Sigmoid colon (tissue), 6 donors: ENCODE measurements at regions not wholly inside any gene's neighbourhood (a gene's known extent, or its start where the extent isn't known, plus 50 kb on each side); places are given as distances from the start of the nearest gene placed in this dataset.

Experiments
- DNase-seq: peaks from one replicate; pipeline ENCODE4 v3.0.0-alpha.2; 2019
- H3K27ac ChIP-seq, 4 donors: fragments of 200-600 bp; sonication (generic); one replicate each; pipeline ENCODE4 v1.5.1; 2016 to 2019; ENCODE audit warnings: mild to moderate bottlenecking in 1 of 4
- H3K27me3 ChIP-seq, 3 donors: fragments of 200-600 bp; sonication (generic); one replicate each; pipeline ENCODE4 v1.5.1; 2019; ENCODE audit warnings: mild to moderate bottlenecking in 1 of 3
- H3K36me3 ChIP-seq, 4 donors: fragments of 200-600 bp; sonication (generic); one replicate each; pipeline ENCODE4 v1.5.1; 2016 to 2019
- H3K4me1 ChIP-seq, 4 donors: fragments of 200-600 bp; sonication (generic); one replicate each; pipeline ENCODE4 v1.5.1; 2017 to 2019
- H3K4me3 ChIP-seq, 4 donors: fragments of 200-600 bp; sonication (generic); one replicate each; pipeline ENCODE4 v1.5.1; 2017 to 2019; ENCODE audit warnings: mild to moderate bottlenecking in 2 of 4, moderate library complexity in 1 of 4
- H3K9me3 ChIP-seq, 4 donors: fragments of 200-600 bp in 3 of 4; sonication (generic) in 3 of 4; one replicate each; pipeline versions ENCODE4 v1.5.1 to v1.6.1; 2013 to 2019
- EP300 ChIP-seq, 4 donors: sonication (generic); formaldehyde crosslinking; IDR thresholded peaks; one replicate each; pipeline ENCODE4 v1.6.1; 2017; ENCODE audit warnings: antibody characterized with exemption in 4 of 4
- POLR2A ChIP-seq, 2 donors: fragments of 450-650 bp; IDR thresholded peaks; one replicate each; pipeline ENCODE4 v1.6.1; 2016; ENCODE audit warnings: antibody characterized with exemption in 2 of 2, mild to moderate bottlenecking in 2 of 2, moderate library complexity in 2 of 2
- POLR2AphosphoS5 ChIP-seq, 4 donors: sonication (generic); formaldehyde crosslinking; IDR thresholded peaks; one replicate each; pipeline ENCODE4 v1.6.1; 2017; ENCODE audit warnings: antibody characterized with exemption in 4 of 4
- WGBS, 2 donors: extraction: QIAGEN DNeasy Blood & Tissue Kit; methylation state at CpG; one replicate each; pipeline ENCODE4 v1.1.7; 2013; 5-methylcytosine and 5-hydroxymethylcytosine counted together
- intact Hi-C: fragments of 100-400 bp; cut with DNase I; formaldehyde crosslinking; loops from one replicate; pipeline ENCODE4 v1.15.1; 2023
- TF ChIP-seq, protein P1 (sequence below), 4 experiments: fragments of 450-650 bp in 3 of 4; fragments of 200-600 bp in 1 of 4; IDR thresholded peaks; one replicate each; pipeline ENCODE4 v1.5.1; 2016 to 2019; ENCODE audit warnings: antibody characterized with exemption in 4 of 4, mild to moderate bottlenecking in 3 of 4, moderate library complexity in 2 of 4
- donor health status: healthy with polysubstance abuse.
- donor health status: healthy.

DNA sequence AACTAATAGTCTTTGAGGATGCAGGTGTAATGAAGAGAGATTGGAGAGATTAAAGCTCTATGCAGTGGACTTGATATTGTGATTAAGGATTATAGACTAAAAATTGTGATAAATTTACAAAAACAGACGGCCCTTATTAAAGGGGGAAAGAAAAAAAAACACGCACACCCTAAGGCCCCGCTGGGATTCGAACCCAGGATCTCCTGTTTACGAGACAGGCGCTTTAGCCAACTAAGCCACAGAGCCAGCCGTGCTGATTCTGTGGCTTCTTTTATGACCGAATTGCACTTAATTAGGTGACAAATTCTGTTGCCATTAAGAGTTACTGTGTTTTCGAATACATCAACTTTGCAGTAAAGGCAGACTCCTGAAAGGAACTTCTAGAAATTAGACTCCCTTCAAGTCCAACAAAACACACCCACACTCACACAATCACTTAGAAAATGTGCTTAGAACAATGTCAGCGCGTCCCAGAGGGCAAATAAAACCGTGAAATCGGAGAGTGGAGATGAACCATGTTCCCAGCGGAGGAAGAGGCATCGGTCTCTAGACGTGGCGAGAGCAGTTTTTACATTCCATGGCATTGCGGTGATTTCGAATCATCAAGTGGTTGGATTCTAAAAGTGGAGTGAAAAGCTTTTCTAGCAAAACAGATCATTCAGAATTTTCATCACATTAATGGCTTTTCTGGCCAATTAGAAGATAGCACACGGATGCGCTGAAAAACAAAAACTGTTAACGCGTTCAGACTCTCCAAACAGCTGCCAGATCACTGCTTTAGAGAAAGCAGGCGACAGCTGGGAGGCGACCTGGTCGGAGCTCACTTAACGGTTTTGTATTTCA is 122.6 kb downstream of the GPX5 start:
- Histone ChIP-seq H3K36me3 (no peaks in the 10 kb centered on the region), H3K4me1 (peaks cover 0 to 14% (median 12%) of the 10 kb centered on the region in 4 donors), H3K4me3 (peak overlapping the region; percentile 13 to 43 (median 30)), H3K27ac (peak overlapping the region in 1 of 4 donors; percentile 40), H3K9me3 (no peaks in the 10 kb centered on the region), H3K27me3 (peaks cover 0 to 41% (median 3%) of the 10 kb centered on the region in 3 donors)
- intact Hi-C loops, result no loop called here
- TF ChIP-seq POLR2AphosphoS5 (IDR thresholded peaks at IDR 0.05), result no peak
- TF ChIP-seq POLR2A (IDR thresholded peaks at IDR 0.05), result no peak
- no peak for TF ChIP-seq EP300 (IDR thresholded peaks at IDR 0.05)
- TF ChIP-seq, protein P1, sequence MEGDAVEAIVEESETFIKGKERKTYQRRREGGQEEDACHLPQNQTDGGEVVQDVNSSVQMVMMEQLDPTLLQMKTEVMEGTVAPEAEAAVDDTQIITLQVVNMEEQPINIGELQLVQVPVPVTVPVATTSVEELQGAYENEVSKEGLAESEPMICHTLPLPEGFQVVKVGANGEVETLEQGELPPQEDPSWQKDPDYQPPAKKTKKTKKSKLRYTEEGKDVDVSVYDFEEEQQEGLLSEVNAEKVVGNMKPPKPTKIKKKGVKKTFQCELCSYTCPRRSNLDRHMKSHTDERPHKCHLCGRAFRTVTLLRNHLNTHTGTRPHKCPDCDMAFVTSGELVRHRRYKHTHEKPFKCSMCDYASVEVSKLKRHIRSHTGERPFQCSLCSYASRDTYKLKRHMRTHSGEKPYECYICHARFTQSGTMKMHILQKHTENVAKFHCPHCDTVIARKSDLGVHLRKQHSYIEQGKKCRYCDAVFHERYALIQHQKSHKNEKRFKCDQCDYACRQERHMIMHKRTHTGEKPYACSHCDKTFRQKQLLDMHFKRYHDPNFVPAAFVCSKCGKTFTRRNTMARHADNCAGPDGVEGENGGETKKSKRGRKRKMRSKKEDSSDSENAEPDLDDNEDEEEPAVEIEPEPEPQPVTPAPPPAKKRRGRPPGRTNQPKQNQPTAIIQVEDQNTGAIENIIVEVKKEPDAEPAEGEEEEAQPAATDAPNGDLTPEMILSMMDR (IDR thresholded peaks at IDR 0.05), result no peak
- 1 to 4% methylated on average over 27 of the region's 27 CpGs for WGBS, 2 donors
- DNase-seq, result no peak

DNA sequence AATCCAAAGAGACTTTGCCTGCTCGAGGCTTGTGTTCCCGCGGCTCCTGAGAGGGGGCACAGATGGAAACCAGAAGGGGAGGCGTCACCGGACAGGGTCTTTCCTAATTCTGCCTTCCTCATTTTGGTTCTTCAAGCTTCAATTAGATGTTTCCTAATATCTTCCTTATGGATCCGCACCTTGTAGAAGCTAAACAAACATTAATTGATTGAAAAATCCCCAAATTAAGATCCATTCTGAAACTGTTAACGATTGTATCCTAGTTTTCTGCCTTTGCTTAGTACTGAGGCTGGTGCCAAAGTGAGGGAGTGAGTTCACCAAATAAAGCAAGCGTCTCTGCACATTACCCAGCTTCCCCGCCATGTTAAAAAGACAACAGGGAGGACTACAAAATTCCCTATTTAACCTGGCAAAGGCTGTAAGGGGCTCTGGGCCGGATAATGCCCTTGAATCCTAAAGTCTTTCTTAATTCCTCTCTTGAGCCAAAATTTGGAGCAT is 123.2 kb downstream of the GPX5 start:
- peak overlapping the region in 1 of 4 donors; percentile 40 for H3K27ac ChIP-seq
- WGBS, 2 donors, result 8 to 17% methylated on average over 10 of the region's 10 CpGs
- H3K9me3 ChIP-seq, result no peaks in the 10 kb centered on the region
- H3K4me1 ChIP-seq, result peaks cover 0 to 14% (median 12%) of the 10 kb centered on the region in 4 donors
- no peak for TF ChIP-seq EP300 (IDR thresholded peaks at IDR 0.05)
- no peak for TF ChIP-seq POLR2AphosphoS5 (IDR thresholded peaks at IDR 0.05)
- TF ChIP-seq, protein P1 (IDR thresholded peaks at IDR 0.05), result no peak
- no peak for TF ChIP-seq POLR2A (IDR thresholded peaks at IDR 0.05)
- peak overlapping the region; percentile 13 to 43 (median 30) for H3K4me3 ChIP-seq
- intact Hi-C loops, result no loop called here
- H3K27me3 ChIP-seq, result peaks cover 0 to 41% (median 3%) of the 10 kb centered on the region in 3 donors
- no peak for DNase-seq
- H3K36me3 ChIP-seq, result no peaks in the 10 kb centered on the region

DNA sequence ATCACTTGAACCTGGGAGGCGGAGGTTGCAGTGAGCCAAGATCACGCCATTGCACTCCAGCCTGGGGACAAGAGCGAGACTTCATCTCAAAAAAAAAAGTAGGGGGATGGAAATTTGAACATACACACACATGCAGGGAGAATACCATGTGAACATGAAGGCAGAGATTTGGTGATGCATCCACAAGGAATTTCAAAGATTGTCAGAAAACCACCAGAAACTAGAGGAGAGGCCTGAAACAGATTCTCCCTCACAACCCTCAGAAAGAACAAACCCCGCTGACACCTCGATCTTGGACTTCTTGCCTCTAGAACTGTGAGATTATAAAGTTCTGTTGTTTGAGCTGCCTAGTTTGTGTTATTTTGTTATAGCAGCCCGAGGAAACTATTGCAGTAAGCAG is 125.5 kb downstream of the GPX5 start:
- Histone ChIP-seq H3K9me3 (no peaks in the 10 kb centered on the region), H3K27ac (no peak overlapping the region), H3K27me3 (peaks cover 0 to 34% (median 7%) of the 10 kb centered on the region in 3 donors), H3K4me1 (peaks cover 0 to 14% (median 12%) of the 10 kb centered on the region in 4 donors), H3K36me3 (no peaks in the 10 kb centered on the region), H3K4me3 (no peak overlapping the region)
- WGBS, 2 donors, result 89 to 92% methylated on average over 6 of the region's 6 CpGs
- TF ChIP-seq, protein P1 (IDR thresholded peaks at IDR 0.05), result no peak
- no peak for TF ChIP-seq POLR2AphosphoS5 (IDR thresholded peaks at IDR 0.05)
- no peak for TF ChIP-seq EP300 (IDR thresholded peaks at IDR 0.05)
- intact Hi-C loops, result no loop called here
- DNase-seq, result no peak

DNA sequence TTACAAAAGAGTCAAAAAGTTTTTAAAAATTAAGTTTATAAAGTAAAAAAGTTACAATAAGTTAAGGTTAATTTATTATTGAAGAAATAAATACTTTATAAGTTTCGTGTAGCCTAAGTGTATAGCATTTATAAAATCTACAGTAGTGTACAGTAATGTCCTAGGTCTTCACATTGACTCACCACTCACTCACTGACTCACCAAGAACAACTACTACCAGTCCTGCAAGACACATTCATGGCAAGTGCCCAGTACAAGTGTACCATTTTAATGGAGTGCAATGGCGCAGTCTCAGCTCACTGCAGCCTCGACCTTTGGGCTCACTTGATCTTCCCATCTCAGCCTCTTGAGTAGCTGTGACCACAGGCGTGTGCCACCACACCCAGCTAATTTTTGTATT is 128.2 kb downstream of the GPX5 start:
- intact Hi-C loops, result no loop called here
- Histone ChIP-seq H3K27ac (no peak overlapping the region), H3K4me3 (no peak overlapping the region), H3K36me3 (no peaks in the 10 kb centered on the region), H3K27me3 (peaks cover 0 to 35% (median 11%) of the 10 kb centered on the region in 3 donors), H3K4me1 (peaks cover 0 to 19% (median 10%) of the 10 kb centered on the region in 4 donors), H3K9me3 (no peaks in the 10 kb centered on the region)
- DNase-seq, result no peak
- no peak for TF ChIP-seq EP300 (IDR thresholded peaks at IDR 0.05)
- no peak for TF ChIP-seq POLR2A (IDR thresholded peaks at IDR 0.05)
- TF ChIP-seq, protein P1 (IDR thresholded peaks at IDR 0.05), result no peak
- TF ChIP-seq POLR2AphosphoS5 (IDR thresholded peaks at IDR 0.05), result no peak
- 84 to 90% methylated on average over 4 of the region's 4 CpGs for WGBS, 2 donors
